GM23248 (cell line): ENCODE measurements at regions not wholly inside any gene's neighbourhood (a gene's known extent, or its start where the extent isn't known, plus 50 kb on each side); places are given as distances from the start of the nearest gene placed in this dataset.

Source experiments
- DNase-seq: peaks from one replicate; pipeline ENCODE4 v3.0.0-alpha.2; 2015
- H2AFZ ChIP-seq: fragments of 200-600 bp; sonication (generic); 2 replicates; pipeline ENCODE4 v1.6.1; 2016; ENCODE audit warnings: antibody characterized with exemption
- H3F3A ChIP-seq: fragments of 200-600 bp; sonication (generic); 2 replicates; pipeline ENCODE4 v1.6.1; 2016; ENCODE audit warnings: mild to moderate bottlenecking, antibody characterized with exemption, mixed run types; ENCODE audit not compliant: insufficient read depth
- H3K27ac ChIP-seq: fragments of 200-600 bp; sonication (generic); 2 replicates; pipeline ENCODE4 v1.5.1; 2016; ENCODE audit warnings: mild to moderate bottlenecking
- H3K27me3 ChIP-seq: fragments of 200-600 bp; sonication (generic); replicated peaks from 2 replicates; pipeline ENCODE4 v1.6.1; 2016; ENCODE audit warnings: mild to moderate bottlenecking; ENCODE audit not compliant: insufficient read depth
- H3K36me3 ChIP-seq: fragments of 200-600 bp; sonication (generic); 2 replicates; pipeline ENCODE4 v1.6.1; 2016; ENCODE audit warnings: low read depth, mild to moderate bottlenecking
- H3K4me1 ChIP-seq: fragments of 200-600 bp; sonication (generic); 2 replicates; pipeline ENCODE4 v1.6.1; 2016; ENCODE audit warnings: mild to moderate bottlenecking; ENCODE audit not compliant: insufficient read depth
- H3K4me2 ChIP-seq: fragments of 200-600 bp; sonication (generic); one replicate; pipeline ENCODE4 v1.6.1; 2016; ENCODE audit warnings: mild to moderate bottlenecking; ENCODE audit not compliant: unreplicated experiment
- H3K4me3 ChIP-seq: fragments of 200-600 bp; sonication (generic); 2 replicates; pipeline ENCODE4 v1.5.1; 2016; ENCODE audit warnings: mild to moderate bottlenecking
- H3K79me2 ChIP-seq: fragments of 200-600 bp; sonication (generic); 2 replicates; pipeline ENCODE4 v1.6.1; 2016; ENCODE audit warnings: mild to moderate bottlenecking; ENCODE audit not compliant: insufficient read depth
- H3K9ac ChIP-seq: fragments of 200-600 bp; sonication (generic); 2 replicates; pipeline ENCODE4 v1.6.1; 2016; ENCODE audit warnings: mild to moderate bottlenecking
- H3K9me2 ChIP-seq: fragments of 200-600 bp; sonication (generic); 2 replicates; pipeline ENCODE4 v1.6.1; 2016; ENCODE audit warnings: mixed run types, mild to moderate bottlenecking, moderate library complexity; ENCODE audit not compliant: insufficient read depth
- H3K9me3 ChIP-seq: fragments of 200-600 bp; sonication (generic); one replicate; pipeline ENCODE4 v1.6.1; 2017; ENCODE audit warnings: low read depth
- H4K20me1 ChIP-seq: fragments of 200-600 bp; sonication (generic); 2 replicates; pipeline ENCODE4 v1.6.0; 2016; ENCODE audit not compliant: insufficient read depth
- EZH2 ChIP-seq: fragments of 200-600 bp; sonication (generic); IDR thresholded peaks from 2 replicates; pipeline ENCODE4 v1.6.1; 2018; ENCODE audit warnings: antibody characterized with exemption, mild to moderate bottlenecking; ENCODE audit not compliant: insufficient read depth, poor library complexity, severe bottlenecking
- EZH2phosphoT487 ChIP-seq: fragments of 200-600 bp; sonication (generic); IDR thresholded peaks from 2 replicates; pipeline ENCODE4 v1.6.1; 2018; ENCODE audit warnings: antibody characterized with exemption, moderate library complexity, mild to moderate bottlenecking, low read depth; ENCODE audit not compliant: insufficient read depth
- WGBS, 2 experiments: methylation state at CpG; one replicate each; pipeline ENCODE4 v1.1.6; 2015 to 2017; ENCODE audit warnings: low lambda C conversion rate in 2 of 2, low coverage in 1 of 2; ENCODE audit errors: missing lambda C conversion rate in 2 of 2; 5-methylcytosine and 5-hydroxymethylcytosine counted together
- in situ Hi-C: fragments of 300-500 bp; cut with MboI; formaldehyde crosslinking; loops from 2 replicates; pipeline ENCODE4 v1.15.0; 2020

DNA sequence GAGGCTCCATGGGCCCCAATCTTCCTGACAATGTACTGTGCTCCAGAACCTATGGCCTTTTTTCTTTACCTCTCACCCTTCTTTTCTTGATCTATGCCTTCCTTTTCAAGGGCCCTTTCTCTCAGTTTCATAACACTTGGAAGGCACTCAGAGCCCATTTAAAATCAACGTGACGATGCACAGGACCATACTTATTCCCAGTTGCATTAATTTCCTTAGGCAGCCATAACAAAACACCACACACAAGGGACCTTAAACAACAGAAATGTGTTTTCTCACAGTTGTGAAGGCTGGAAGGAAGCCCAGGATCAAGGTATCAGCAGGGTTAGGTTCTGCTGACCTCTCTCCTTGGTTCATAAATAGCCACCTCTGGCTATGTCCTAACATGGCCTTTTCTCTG, 414.0 kb upstream of the TNP1 start:
- H3K4me3 ChIP-seq, result no peak overlapping the region
- in situ Hi-C loops, result no loop called here
- WGBS, 2 experiments, result 94 to 96% methylated on average over 2 of the region's 2 CpGs

DNA sequence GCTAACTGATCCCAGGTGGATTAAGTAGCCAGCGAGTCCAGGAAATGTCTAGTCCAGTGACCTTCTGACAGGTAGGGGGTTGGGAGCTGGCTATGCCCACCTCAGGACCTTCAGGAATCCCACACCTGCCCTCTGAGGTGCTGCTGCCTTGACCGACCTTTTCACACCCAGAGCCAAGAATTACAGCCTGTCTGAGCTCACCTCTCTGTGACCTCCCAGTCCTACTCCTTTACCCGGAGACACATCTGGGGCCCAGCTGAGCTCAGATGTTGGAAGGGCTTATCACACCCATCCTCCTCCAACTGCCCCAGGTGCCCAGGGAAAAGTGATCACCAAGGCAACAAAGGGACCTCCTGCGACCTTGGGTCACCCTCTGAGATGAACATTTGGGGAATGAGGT, 413.3 kb upstream of the TNP1 start:
- H3K79me2 ChIP-seq, result no peaks in the 10 kb centered on the region
- no peak for TF ChIP-seq EZH2
- TF ChIP-seq EZH2phosphoT487, result no peak
- WGBS, 2 experiments, result 85 to 92% methylated on average over 4 of the region's 4 CpGs
- no peaks in the 10 kb centered on the region for H3K36me3 ChIP-seq
- H3K27ac ChIP-seq, result no peak overlapping the region
- H3K4me2 ChIP-seq, result no peak overlapping the region
- no peak for DNase-seq
- peaks cover 16% of the 10 kb centered on the region for H3K4me1 ChIP-seq
- no peak overlapping the region for H3K9ac ChIP-seq
- peaks cover 19% of the 10 kb centered on the region for H3F3A ChIP-seq
- no peaks in the 10 kb centered on the region for H3K27me3 ChIP-seq
- H3K9me3 ChIP-seq, result no peaks in the 10 kb centered on the region
- H2AFZ ChIP-seq, result no peak overlapping the region
- no peaks in the 10 kb centered on the region for H3K9me2 ChIP-seq
- no peaks in the 10 kb centered on the region for H4K20me1 ChIP-seq
- no peak overlapping the region for H3K4me3 ChIP-seq
- in situ Hi-C loops, result no loop called here

More for the DNA sequence above, 414.0 kb upstream of the TNP1 start:
- Histone ChIP-seq H3K27me3 (no peaks in the 10 kb centered on the region), H3K9me2 (no peaks in the 10 kb centered on the region), H2AFZ (no peak overlapping the region), H3F3A (peaks cover 26% of the 10 kb centered on the region), H4K20me1 (no peaks in the 10 kb centered on the region), H3K9ac (no peak overlapping the region), H3K36me3 (no peaks in the 10 kb centered on the region), H3K27ac (no peak overlapping the region), H3K79me2 (no peaks in the 10 kb centered on the region), H3K4me1 (peaks cover 23% of the 10 kb centered on the region), H3K9me3 (no peaks in the 10 kb centered on the region), H3K4me2 (no peak overlapping the region)
- no peak for TF ChIP-seq EZH2phosphoT487
- TF ChIP-seq EZH2, result no peak
- no peak for DNase-seq

DNA sequence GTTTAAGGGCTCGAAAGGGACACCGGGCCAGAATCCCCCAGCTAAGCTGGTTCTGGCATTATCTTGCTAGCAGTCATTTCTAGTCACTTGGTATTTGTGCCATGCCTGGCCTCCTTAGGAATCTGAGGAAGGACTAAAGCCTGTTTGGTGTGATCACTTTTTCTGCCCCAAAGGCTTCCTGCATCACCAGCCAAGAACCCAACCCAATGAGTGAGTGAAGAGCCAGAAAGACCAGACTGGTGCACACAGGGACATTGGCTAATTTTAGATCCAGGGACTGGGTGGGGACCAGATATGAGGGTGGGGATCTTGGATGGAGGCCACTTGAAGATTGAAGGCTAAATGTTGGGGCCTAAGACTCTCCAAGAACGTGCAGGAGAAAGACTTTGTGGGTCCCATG, 411.9 kb upstream of the TNP1 start:
- H4K20me1 ChIP-seq, result no peaks in the 10 kb centered on the region
- H3K36me3 ChIP-seq, result no peaks in the 10 kb centered on the region
- no peak overlapping the region for H2AFZ ChIP-seq
- H3K79me2 ChIP-seq, result no peaks in the 10 kb centered on the region
- H3K9me3 ChIP-seq, result no peaks in the 10 kb centered on the region
- H3K27ac ChIP-seq, result no peak overlapping the region
- peaks cover 6% of the 10 kb centered on the region for H3F3A ChIP-seq
- DNase-seq, result peak; percentile 4
- H3K9me2 ChIP-seq, result no peaks in the 10 kb centered on the region
- H3K4me1 ChIP-seq, result peaks cover 3% of the 10 kb centered on the region; the same call in 1 of the 2 replicates
- no peak for TF ChIP-seq EZH2
- TF ChIP-seq EZH2phosphoT487, result no peak
- in situ Hi-C loops, result no loop called here
- 53 to 54% methylated on average over 3 of the region's 3 CpGs for WGBS, 2 experiments
- H3K4me3 ChIP-seq, result no peak overlapping the region
- no peak overlapping the region for H3K9ac ChIP-seq
- H3K4me2 ChIP-seq, result no peak overlapping the region
- H3K27me3 ChIP-seq, result no peaks in the 10 kb centered on the region

DNA sequence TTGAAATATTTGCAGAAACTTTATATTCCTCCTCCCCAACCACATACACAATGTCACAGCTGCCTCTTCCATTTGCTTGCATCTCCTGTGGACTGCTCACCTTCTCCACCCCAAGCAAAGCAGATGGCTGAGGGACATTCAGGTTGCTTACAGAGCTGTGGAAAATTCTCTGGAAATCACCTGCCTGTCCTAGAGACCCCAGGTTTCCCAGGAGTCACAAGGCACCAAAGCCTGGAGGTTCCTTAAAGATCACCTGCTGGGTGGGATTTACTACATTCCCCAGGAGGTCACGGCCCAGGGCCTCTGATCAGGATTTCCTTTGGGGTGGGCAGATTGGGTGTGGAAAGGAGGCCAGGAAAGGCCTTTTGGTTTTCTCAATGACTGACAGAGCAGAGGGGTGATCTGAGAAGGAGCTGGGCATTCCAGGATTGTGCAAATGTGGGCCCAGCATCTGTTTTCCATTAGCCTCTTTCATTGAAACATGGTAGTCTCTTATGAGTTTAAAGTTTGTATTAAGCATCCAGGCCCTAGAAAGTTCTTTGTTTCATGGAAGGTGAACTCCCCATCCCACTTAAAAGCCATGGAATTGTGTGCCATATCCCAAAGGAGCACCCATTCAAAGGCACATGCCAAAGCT, 410.7 kb upstream of the TNP1 start:
- in situ Hi-C loops, result no loop called here
- Histone ChIP-seq H3K79me2 (no peaks in the 10 kb centered on the region), H3K4me1 (peaks cover 3% of the 10 kb centered on the region; the same call in 1 of the 2 replicates), H3K9me3 (no peaks in the 10 kb centered on the region), H3K9ac (no peak overlapping the region), H3F3A (no peaks in the 10 kb centered on the region), H3K36me3 (no peaks in the 10 kb centered on the region), H3K9me2 (no peaks in the 10 kb centered on the region), H4K20me1 (no peaks in the 10 kb centered on the region), H3K27ac (no peak overlapping the region), H3K27me3 (no peaks in the 10 kb centered on the region), H3K4me2 (no peak overlapping the region), H2AFZ (no peak overlapping the region), H3K4me3 (no peak overlapping the region)
- DNase-seq, result peak; percentile 30
- WGBS, 2 experiments, result 78 to 100% methylated on average over 1 of the region's 1 CpG
- no peak for TF ChIP-seq EZH2phosphoT487
- no peak for TF ChIP-seq EZH2
